ENCODE measurements at regions not wholly inside any gene's neighbourhood (a gene's known extent, or its start where the extent isn't known, plus 50 kb on each side); places are given as distances from the start of the nearest gene placed in this dataset.

DNA sequence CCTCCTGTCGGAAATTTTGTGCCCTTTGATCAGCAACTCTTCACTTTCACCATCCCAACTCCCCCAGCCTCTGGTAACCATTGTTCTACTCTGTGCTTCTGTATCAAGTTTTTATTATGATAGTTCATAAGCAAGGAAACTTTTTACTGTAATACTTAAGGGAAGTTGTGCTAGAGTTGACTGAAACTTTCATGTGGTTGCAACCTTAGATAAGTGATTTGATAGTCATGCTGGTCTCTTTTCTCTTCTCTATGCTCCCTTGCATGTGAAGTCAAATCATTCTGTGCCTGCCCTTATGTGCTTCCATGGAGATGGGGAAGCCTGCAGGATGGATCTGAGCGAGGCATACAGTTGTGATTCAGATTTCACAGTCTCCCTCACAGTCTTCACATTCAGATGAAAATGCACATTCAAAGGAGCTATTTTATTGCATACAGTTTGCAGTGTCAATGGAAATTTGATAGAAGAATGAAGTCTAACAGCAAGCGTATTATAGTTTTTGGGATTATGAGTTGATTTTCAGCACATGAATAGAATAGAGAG lies 1428.3 kb upstream of the TENM3 start:
- POLR2A ChIA-PET (ENCODE audit: unreplicated experiment): no interaction called here
- no peak overlapping the region for H2BK15ac ChIP-seq (ENCODE audit: low read depth, low read length)
- H4K5ac ChIP-seq (ENCODE audit: low read depth, low read length): no peak overlapping the region
- no peaks in the 10 kb centered on the region for H3K9me1 ChIP-seq (ENCODE audit: insufficient read depth, low read length)
- no peak overlapping the region for H3K9ac ChIP-seq (ENCODE audit: low read depth, low read length)
- no peak overlapping the region for H4K91ac ChIP-seq (ENCODE audit: insufficient read depth, low read depth, low read length)
- no peak for DNase-seq
- no peaks in the 10 kb centered on the region for H3K36me3 ChIP-seq (ENCODE audit: control insufficient read depth, insufficient read depth, low read length)
- H3K14ac ChIP-seq (replicated peaks; ENCODE audit: low read depth, low read length): no peak overlapping the region
- H3K27me3 ChIP-seq (ENCODE audit: control insufficient read depth, insufficient read depth, low read length): no peaks in the 10 kb centered on the region
- H3K79me1 ChIP-seq (ENCODE audit: low read depth in 1 of 2, low read length in 2 of 2): no peaks in the 10 kb centered on the region
- no peak overlapping the region for H3K4ac ChIP-seq (ENCODE audit: low read depth, low read length)
- no peak overlapping the region for H3K27ac ChIP-seq (ENCODE audit: insufficient read depth, low read length)
- no peaks in the 10 kb centered on the region for H4K20me1 ChIP-seq (ENCODE audit: insufficient read depth, low read length)
- no peak overlapping the region for H3K4me2 ChIP-seq (ENCODE audit: low read depth, low read length)
- H3K23ac ChIP-seq (ENCODE audit: low read depth, low read length): no peak overlapping the region
- no CpG with 5 or more reads among the region's 3 CpGs for WGBS, 2 experiments (ENCODE audit: extremely low coverage in 2 of 2, insufficient read length in 1 of 2)
- H3K4me3 ChIP-seq (ENCODE audit: insufficient read depth, low read depth, low read length): no peak overlapping the region
- H2AK5ac ChIP-seq (ENCODE audit: low read depth, low read length): no peak overlapping the region
- no peak overlapping the region for H2BK20ac ChIP-seq (ENCODE audit: low read depth, low read length)
- ATAC-seq (ENCODE audit: low read depth): no peak
- TF ChIP-seq MAFK (IDR thresholded peaks at IDR 0.05; ENCODE audit: low read depth, low read length) (no peak), SMC3 (IDR thresholded peaks at IDR 0.05; ENCODE audit: low read depth, low read length) (no peak), ELK1 (IDR thresholded peaks at IDR 0.05; ENCODE audit: borderline replicate concordance, low read depth, low read length) (no peak), POLR2A (IDR thresholded peaks at IDR 0.05; ENCODE audit: low read depth, low read length) (no peak), RAD21 (IDR thresholded peaks at IDR 0.05; ENCODE audit: low read length) (no peak), MAZ (IDR thresholded peaks at IDR 0.05; ENCODE audit: borderline replicate concordance, low read depth, low read length) (no peak), RFX5 (IDR thresholded peaks at IDR 0.05; ENCODE audit: low read depth, low read length) (no peak), RCOR1 (IDR thresholded peaks at IDR 0.05; ENCODE audit: insufficient replicate concordance, low read length) (no peak), FOS (IDR thresholded peaks at IDR 0.05; ENCODE audit: low read depth, low read length) (no peak), NFE2L2 (IDR thresholded peaks at IDR 0.05; ENCODE audit: low read depth, low read length) (no peak), BHLHE40 (IDR thresholded peaks at IDR 0.05; ENCODE audit: low read depth, low read length) (no peak), CHD1 (IDR thresholded peaks at IDR 0.05; ENCODE audit: low read depth, low read length) (no peak)
- TF ChIP-seq, protein P1, sequence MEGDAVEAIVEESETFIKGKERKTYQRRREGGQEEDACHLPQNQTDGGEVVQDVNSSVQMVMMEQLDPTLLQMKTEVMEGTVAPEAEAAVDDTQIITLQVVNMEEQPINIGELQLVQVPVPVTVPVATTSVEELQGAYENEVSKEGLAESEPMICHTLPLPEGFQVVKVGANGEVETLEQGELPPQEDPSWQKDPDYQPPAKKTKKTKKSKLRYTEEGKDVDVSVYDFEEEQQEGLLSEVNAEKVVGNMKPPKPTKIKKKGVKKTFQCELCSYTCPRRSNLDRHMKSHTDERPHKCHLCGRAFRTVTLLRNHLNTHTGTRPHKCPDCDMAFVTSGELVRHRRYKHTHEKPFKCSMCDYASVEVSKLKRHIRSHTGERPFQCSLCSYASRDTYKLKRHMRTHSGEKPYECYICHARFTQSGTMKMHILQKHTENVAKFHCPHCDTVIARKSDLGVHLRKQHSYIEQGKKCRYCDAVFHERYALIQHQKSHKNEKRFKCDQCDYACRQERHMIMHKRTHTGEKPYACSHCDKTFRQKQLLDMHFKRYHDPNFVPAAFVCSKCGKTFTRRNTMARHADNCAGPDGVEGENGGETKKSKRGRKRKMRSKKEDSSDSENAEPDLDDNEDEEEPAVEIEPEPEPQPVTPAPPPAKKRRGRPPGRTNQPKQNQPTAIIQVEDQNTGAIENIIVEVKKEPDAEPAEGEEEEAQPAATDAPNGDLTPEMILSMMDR (conservative IDR thresholded peaks at IDR 0.05; ENCODE audit: low read depth, low read length): no peak
- no peak overlapping the region for H2AFZ ChIP-seq (replicated peaks; ENCODE audit: low read length, poor library complexity)
- no peaks in the 10 kb centered on the region for H3K9me3 ChIP-seq (ENCODE audit: control insufficient read depth, insufficient read depth, low read length)
- no peak overlapping the region for H3K18ac ChIP-seq (ENCODE audit: low read depth, low read length)
- no peak overlapping the region for H2BK120ac ChIP-seq (ENCODE audit: low read depth, low read length)
- no peak overlapping the region for H2BK5ac ChIP-seq (ENCODE audit: low read depth, low read length, poor library complexity, severe bottlenecking)
- in situ Hi-C loops (cut with MboI; ENCODE audit: low sequenced_read_pairs) (no loop called here), dilution Hi-C loops (cut with HindIII; ENCODE audit: low sequenced_read_pairs, unreplicated experiment) (no loop called here), intact Hi-C loops (cut with micrococcal nuclease) (no loop called here)
- no peaks in the 10 kb centered on the region for H3K4me1 ChIP-seq (ENCODE audit: control insufficient read depth, insufficient read depth, low read length)
- no peak overlapping the region for H2AK9ac ChIP-seq (replicated peaks; ENCODE audit: low read depth, low read length, poor library complexity)
- BruUV-seq (replicated peaks): no TSS peak
- CTCF ChIA-PET: no interaction called here
- no peak overlapping the region for H3K56ac ChIP-seq (ENCODE audit: extremely low read depth, insufficient read depth, low read length)
- no peak overlapping the region for H4K8ac ChIP-seq (ENCODE audit: low read depth in 2 of 2, low read length in 2 of 2)

All from IMR-90 (cell line).